RWPE1 (cell line): ENCODE measurements at regions not wholly inside any gene's neighbourhood (a gene's known extent, or its start where the extent isn't known, plus 50 kb on each side); places are given as distances from the start of the nearest gene placed in this dataset.

Experiments
- CTCF ChIA-PET: fragments of 350-600 bp; sonication (Branson Sonifier 250); formaldehyde crosslinking; extraction: SDS; loops from one replicate; lab custom pipeline; 2021; lab: Yijun Ruan, JAX
- POLR2A ChIA-PET: fragments of 400-600 bp; formaldehyde crosslinking; extraction: SDS; loops from one replicate; lab custom pipeline; 2020; ENCODE audit warnings: antibody characterized with exemption; ENCODE audit not compliant: low non-redundant PET; lab: Yijun Ruan, JAX
- DNase-seq: peaks from one replicate; pipeline ENCODE4 v3.0.0; 2012; ENCODE audit warnings: low spot score
- H3K27ac ChIP-seq: fragments of 450-650 bp; 2 replicates; pipeline ENCODE4 v1.5.1; 2017
- TF ChIP-seq, protein P1 (sequence below): fragments of 450-650 bp; conservative IDR thresholded peaks from 2 replicates; pipeline ENCODE4 v1.5.1; 2017; ENCODE audit warnings: low read depth, mild to moderate bottlenecking

DNA sequence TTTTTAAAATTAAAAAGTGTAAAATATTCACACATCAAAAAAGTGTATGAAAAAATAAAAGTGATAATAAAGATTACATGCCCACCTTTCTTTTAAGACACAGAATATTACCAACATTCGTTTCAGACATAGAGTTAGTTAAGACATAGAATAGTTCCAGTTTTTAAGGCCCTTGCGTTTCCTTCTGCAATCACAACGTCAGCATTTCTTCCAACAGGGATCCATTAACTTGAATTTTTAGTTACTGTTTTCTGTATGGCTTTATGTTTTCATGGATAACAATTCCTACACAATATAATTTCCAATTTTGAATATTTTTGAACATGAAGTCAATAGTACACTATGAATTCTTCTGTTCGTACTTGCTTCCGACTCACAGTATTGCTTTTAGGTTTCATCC, 170.8 kb upstream of the C11orf87 start:
- DNase-seq = no peak
- TF ChIP-seq, protein P1, sequence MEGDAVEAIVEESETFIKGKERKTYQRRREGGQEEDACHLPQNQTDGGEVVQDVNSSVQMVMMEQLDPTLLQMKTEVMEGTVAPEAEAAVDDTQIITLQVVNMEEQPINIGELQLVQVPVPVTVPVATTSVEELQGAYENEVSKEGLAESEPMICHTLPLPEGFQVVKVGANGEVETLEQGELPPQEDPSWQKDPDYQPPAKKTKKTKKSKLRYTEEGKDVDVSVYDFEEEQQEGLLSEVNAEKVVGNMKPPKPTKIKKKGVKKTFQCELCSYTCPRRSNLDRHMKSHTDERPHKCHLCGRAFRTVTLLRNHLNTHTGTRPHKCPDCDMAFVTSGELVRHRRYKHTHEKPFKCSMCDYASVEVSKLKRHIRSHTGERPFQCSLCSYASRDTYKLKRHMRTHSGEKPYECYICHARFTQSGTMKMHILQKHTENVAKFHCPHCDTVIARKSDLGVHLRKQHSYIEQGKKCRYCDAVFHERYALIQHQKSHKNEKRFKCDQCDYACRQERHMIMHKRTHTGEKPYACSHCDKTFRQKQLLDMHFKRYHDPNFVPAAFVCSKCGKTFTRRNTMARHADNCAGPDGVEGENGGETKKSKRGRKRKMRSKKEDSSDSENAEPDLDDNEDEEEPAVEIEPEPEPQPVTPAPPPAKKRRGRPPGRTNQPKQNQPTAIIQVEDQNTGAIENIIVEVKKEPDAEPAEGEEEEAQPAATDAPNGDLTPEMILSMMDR = no peak
- ChIA-PET POLR2A (no interaction called here), CTCF (no interaction called here)
- H3K27ac ChIP-seq = no peak overlapping the region

DNA sequence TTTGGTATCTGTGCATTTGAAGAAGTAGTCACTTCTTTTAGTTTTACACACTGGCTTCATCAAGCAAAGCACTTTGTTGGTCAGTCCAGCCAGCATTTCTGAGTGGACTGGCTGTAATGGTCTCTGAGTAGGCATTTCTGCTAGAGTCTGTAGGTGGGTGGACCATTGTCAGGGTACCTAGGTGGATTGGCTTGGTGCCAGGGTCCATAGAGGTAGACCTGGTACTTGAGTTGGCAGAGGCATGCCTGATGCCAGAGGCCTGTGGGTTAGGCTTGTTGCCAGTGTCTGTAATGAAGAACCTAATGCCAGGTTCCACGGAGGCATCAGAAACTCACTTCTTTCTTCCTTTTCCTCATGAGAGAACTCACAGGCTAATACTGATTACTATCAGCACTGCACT, 157.9 kb upstream of the C11orf87 start:
- CTCF ChIA-PET = no interaction called here
- POLR2A ChIA-PET = no interaction called here
- DNase-seq = no peak
- TF ChIP-seq, protein P1 = no peak
- H3K27ac ChIP-seq = no peak overlapping the region

DNA sequence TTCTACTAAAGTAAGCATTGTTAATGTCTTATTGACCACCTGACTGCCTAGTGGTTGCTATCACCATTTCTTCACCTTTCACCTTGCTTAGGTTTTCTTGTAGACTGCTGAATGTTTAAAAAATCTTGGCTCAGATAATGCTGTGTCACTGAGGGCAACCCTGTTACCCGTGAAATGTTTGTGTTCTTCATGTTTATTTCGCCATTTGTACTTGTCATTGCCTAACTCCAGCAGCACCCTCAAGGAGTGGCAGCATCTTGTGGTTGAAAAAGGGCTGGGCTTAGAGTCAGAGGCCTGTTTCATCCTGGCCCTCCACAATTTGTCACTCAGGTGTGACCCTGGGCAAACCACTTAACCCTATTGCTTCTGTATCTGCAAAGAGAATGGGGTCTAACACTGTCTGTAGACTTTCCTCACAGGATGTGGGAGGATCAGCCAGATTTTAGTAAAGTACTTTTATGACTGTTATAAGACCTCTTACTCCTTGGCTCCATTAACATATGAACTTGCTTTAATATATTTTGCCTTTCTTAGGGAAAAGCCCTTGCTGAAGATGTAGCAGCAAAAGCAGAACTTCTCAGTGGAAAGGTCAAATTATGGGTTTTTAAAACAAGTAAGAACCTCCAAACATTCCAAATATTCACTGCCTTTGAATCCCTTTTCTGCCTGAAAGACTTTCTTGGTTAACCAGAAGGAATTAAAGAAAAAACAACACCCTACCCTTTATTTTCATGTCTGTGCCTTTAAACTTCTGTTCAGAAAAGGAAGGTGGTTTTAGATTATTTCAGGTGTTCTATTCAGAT, 154.5 kb upstream of the C11orf87 start:
- TF ChIP-seq, protein P1 = no peak
- CTCF ChIA-PET = no interaction called here
- DNase-seq = no peak
- no peak overlapping the region for H3K27ac ChIP-seq
- POLR2A ChIA-PET = no interaction called here

DNA sequence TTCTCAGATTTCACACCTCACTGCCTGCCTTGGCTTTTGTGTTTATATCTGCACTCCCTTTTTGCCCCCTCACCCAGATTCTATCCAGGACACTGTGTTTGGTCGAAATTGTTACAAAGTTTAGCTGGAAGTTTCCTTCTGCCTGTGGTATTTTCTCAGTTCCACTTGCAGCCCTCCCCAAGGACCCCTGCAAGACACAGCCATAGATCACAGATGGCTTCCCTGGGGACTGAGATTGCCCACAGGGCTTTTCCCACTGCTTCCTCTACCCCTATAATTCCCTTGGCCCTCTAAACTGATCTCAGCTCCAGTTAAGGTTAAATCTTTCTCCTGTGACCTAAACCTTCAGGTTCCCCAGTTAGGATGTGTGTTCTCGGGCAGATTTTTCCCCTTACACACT, 146.1 kb upstream of the C11orf87 start:
- ChIA-PET CTCF (no interaction called here), POLR2A (no interaction called here)
- no peak for DNase-seq
- TF ChIP-seq, protein P1 = no peak
- H3K27ac ChIP-seq = no peak overlapping the region

DNA sequence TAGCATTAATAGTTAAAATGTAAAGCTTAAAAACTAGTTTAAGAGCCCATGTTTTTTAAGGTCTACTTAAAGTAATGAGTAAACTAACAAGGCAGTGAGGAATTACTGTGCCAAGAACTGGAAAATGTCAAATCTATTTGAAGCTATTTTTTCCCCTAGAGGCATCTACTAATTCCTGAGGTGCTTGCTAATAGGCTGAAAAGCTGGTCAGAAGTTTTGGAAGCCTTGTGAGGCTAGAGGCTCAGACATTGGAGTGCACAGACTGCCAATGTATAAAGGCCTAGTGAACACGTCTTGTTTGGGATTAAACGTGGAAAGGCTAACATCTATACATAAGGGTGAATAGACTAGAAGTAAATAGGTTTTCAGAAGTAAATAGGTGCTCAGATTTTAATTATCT, 136.5 kb upstream of the C11orf87 start:
- ChIA-PET CTCF (no interaction called here), POLR2A (no interaction called here)
- H3K27ac ChIP-seq = no peak overlapping the region
- no peak for DNase-seq
- TF ChIP-seq, protein P1 = no peak

DNA sequence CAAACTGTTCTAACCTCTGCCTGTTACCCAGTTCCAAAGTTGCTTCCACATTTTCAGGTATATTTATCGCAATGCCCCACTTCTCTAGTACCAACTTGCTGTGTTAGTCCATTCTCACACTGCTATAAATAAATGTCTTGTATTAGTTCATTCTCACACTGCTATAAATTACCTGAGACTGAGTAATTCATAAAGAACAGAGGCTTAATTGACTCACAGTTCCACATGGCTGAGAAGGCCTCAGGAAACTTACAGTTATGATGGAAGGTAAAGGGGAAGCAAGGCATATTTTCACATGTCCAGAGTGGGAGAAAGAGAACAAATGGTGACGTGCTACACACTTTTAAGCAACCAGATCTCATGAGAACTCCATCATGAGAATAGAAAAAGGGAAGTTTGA, 130.4 kb upstream of the C11orf87 start:
- ChIA-PET POLR2A (no interaction called here), CTCF (no interaction called here)
- TF ChIP-seq, protein P1 = no peak
- no peak for DNase-seq
- H3K27ac ChIP-seq = no peak overlapping the region
